ENCODE measurements at regions not wholly inside any gene's neighbourhood (a gene's known extent, or its start where the extent isn't known, plus 50 kb on each side); places are given as distances from the start of the nearest gene placed in this dataset.

DNA sequence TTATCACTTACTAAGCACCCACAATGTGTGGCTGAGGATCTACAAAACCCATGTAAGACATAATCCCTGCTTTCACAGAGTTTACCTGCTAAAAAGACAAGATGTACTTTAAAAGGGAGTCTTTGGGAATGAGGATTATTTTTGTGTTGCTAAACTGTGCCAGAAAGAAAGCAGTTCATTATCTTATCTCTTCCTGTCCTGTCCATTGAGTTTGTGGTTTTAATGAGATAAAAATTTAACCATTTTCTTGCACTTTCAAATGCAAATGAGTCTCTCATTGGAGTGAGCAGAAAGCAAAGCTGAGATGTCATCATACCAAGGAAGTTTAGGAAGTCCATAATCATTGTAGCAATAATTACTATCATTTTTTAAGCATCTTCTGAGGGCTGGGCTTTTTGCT lies 231.2 kb upstream of the ADAMTS9 start (continued):
- TF ChIP-seq, protein P1, sequence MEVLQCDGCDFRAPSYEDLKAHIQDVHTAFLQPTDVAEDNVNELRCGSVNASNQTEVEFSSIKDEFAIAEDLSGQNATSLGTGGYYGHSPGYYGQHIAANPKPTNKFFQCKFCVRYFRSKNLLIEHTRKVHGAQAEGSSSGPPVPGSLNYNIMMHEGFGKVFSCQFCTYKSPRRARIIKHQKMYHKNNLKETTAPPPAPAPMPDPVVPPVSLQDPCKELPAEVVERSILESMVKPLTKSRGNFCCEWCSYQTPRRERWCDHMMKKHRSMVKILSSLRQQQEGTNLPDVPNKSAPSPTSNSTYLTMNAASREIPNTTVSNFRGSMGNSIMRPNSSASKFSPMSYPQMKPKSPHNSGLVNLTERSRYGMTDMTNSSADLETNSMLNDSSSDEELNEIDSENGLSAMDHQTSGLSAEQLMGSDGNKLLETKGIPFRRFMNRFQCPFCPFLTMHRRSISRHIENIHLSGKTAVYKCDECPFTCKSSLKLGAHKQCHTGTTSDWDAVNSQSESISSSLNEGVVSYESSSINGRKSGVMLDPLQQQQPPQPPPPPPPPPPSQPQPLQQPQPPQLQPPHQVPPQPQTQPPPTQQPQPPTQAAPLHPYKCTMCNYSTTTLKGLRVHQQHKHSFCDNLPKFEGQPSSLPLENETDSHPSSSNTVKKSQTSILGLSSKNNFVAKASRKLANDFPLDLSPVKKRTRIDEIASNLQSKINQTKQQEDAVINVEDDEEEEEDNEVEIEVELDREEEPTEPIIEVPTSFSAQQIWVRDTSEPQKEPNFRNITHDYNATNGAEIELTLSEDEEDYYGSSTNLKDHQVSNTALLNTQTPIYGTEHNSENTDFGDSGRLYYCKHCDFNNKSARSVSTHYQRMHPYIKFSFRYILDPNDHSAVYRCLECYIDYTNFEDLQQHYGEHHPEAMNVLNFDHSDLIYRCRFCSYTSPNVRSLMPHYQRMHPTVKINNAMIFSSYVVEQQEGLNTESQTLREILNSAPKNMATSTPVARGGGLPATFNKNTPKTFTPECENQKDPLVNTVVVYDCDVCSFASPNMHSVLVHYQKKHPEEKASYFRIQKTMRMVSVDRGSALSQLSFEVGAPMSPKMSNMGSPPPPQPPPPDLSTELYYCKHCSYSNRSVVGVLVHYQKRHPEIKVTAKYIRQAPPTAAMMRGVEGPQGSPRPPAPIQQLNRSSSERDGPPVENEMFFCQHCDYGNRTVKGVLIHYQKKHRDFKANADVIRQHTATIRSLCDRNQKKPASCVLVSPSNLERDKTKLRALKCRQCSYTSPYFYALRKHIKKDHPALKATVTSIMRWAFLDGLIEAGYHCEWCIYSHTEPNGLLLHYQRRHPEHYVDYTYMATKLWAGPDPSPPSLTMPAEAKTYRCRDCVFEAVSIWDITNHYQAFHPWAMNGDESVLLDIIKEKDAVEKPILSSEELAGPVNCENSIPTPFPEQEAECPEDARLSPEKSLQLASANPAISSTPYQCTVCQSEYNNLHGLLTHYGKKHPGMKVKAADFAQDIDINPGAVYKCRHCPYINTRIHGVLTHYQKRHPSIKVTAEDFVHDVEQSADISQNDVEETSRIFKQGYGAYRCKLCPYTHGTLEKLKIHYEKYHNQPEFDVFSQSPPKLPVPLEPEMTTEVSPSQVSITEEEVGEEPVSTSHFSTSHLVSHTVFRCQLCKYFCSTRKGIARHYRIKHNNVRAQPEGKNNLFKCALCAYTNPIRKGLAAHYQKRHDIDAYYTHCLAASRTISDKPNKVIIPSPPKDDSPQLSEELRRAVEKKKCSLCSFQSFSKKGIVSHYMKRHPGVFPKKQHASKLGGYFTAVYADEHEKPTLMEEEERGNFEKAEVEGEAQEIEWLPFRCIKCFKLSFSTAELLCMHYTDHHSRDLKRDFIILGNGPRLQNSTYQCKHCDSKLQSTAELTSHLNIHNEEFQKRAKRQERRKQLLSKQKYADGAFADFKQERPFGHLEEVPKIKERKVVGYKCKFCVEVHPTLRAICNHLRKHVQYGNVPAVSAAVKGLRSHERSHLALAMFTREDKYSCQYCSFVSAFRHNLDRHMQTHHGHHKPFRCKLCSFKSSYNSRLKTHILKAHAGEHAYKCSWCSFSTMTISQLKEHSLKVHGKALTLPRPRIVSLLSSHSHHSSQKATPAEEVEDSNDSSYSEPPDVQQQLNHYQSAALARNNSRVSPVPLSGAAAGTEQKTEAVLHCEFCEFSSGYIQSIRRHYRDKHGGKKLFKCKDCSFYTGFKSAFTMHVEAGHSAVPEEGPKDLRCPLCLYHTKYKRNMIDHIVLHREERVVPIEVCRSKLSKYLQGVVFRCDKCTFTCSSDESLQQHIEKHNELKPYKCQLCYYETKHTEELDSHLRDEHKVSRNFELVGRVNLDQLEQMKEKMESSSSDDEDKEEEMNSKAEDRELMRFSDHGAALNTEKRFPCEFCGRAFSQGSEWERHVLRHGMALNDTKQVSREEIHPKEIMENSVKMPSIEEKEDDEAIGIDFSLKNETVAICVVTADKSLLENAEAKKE (CRISPR knock-in tag; IDR thresholded peaks at IDR 0.05) = no peak
- TF ChIP-seq STAT1 (IDR thresholded peaks at IDR 0.05; ENCODE audit: unreplicated experiment) (no peak), JUNB (IDR thresholded peaks at IDR 0.05; ENCODE audit: unreplicated experiment) (no peak), EZH2phosphoT487 (IDR thresholded peaks at IDR 0.05; ENCODE audit: unreplicated experiment) (no peak), NANOG (IDR thresholded peaks at IDR 0.05; ENCODE audit: borderline replicate concordance) (no peak), EZH2 (IDR thresholded peaks at IDR 0.05; ENCODE audit: low read depth, unreplicated experiment) (no peak), ZNF331 (CRISPR knock-in tag; IDR thresholded peaks at IDR 0.05; ENCODE audit: low read depth) (no peak)
- TF ChIP-seq, protein P2, sequence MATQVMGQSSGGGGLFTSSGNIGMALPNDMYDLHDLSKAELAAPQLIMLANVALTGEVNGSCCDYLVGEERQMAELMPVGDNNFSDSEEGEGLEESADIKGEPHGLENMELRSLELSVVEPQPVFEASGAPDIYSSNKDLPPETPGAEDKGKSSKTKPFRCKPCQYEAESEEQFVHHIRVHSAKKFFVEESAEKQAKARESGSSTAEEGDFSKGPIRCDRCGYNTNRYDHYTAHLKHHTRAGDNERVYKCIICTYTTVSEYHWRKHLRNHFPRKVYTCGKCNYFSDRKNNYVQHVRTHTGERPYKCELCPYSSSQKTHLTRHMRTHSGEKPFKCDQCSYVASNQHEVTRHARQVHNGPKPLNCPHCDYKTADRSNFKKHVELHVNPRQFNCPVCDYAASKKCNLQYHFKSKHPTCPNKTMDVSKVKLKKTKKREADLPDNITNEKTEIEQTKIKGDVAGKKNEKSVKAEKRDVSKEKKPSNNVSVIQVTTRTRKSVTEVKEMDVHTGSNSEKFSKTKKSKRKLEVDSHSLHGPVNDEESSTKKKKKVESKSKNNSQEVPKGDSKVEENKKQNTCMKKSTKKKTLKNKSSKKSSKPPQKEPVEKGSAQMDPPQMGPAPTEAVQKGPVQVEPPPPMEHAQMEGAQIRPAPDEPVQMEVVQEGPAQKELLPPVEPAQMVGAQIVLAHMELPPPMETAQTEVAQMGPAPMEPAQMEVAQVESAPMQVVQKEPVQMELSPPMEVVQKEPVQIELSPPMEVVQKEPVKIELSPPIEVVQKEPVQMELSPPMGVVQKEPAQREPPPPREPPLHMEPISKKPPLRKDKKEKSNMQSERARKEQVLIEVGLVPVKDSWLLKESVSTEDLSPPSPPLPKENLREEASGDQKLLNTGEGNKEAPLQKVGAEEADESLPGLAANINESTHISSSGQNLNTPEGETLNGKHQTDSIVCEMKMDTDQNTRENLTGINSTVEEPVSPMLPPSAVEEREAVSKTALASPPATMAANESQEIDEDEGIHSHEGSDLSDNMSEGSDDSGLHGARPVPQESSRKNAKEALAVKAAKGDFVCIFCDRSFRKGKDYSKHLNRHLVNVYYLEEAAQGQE (IDR thresholded peaks at IDR 0.05; ENCODE audit: unreplicated experiment) = no peak
